HepG2 (cell line): ENCODE measurements at regions not wholly inside any gene's neighbourhood (a gene's known extent, or its start where the extent isn't known, plus 50 kb on each side); places are given as distances from the start of the nearest gene placed in this dataset.

ENCODE experiments used
- ATAC-seq: fragments of 200-7000 bp; cut with Tn5 transposase; 3 replicates; pipeline ENCODE4 v1.9.1; 2020; ENCODE audit warnings: mild to moderate bottlenecking, moderate library complexity
- BruUV-seq: library from RNA; stranded (reverse); fragments of 400-500 nt; replicated peaks from 2 replicates; lab custom pipeline; 2021; lab: Mats Ljungman, UMichigan
- CTCF ChIA-PET: fragments of 300-600 bp; formaldehyde crosslinking; extraction: SDS; loops from one replicate; lab custom pipeline; 2021; ENCODE audit warnings: low total read pairs, inconsistent platforms, low intra/inter-chr PET ratio; lab: Yijun Ruan, JAX
- POLR2A ChIA-PET: fragments of 350-600 bp; sonication (Branson Sonifier 250); formaldehyde crosslinking; loops from one replicate; lab custom pipeline; 2020; ENCODE audit warnings: antibody characterized with exemption, inconsistent platforms; lab: Yijun Ruan, JAX
- DNase-seq: peaks from one replicate; pipeline ENCODE4 v3.0.0-alpha.2; 2015; ENCODE audit warnings: low spot score
- FAIRE-seq: peaks from 3 replicates; lab custom pipeline; 2011; peaks lifted over from hg19 to GRCh38; lab: Jason Lieb, UNC
- H2AFZ ChIP-seq: one replicate; pipeline ENCODE4 v1.6.1; 2011; ENCODE audit warnings: low read length, inconsistent platforms
- H3K27ac ChIP-seq: fragments of 300-600 bp; 3 replicates; pipeline ENCODE4 v1.8.0; 2011; ENCODE audit warnings: mixed run types, mild to moderate bottlenecking, mixed read lengths, low read length, inconsistent platforms; ENCODE audit not compliant: insufficient read depth; ENCODE audit errors: extremely low read length
- H3K27me3 ChIP-seq, 2 experiments: fragments of 200-600 bp in 1 of 2; 2 replicates in 1 of 2; 3 replicates in 1 of 2; pipeline versions ENCODE4 v1.6.0 to v1.8.0; 2011; ENCODE audit warnings: low read length in 2 of 2, mild to moderate bottlenecking in 2 of 2, moderate library complexity in 2 of 2, inconsistent platforms in 1 of 2; ENCODE audit not compliant: insufficient read depth in 2 of 2, control insufficient read depth in 1 of 2
- H3K36me3 ChIP-seq, 2 experiments: fragments of 200-600 bp in 1 of 2; replicated peaks in 1 of 2; 2 replicates in 1 of 2; 3 replicates in 1 of 2; pipeline versions ENCODE4 v1.5.1 to v1.8.0; 2011; ENCODE audit warnings: low read length in 2 of 2, inconsistent platforms in 1 of 2; ENCODE audit not compliant: insufficient read depth in 2 of 2, control insufficient read depth in 1 of 2
- H3K4me1 ChIP-seq: 2 replicates; pipeline ENCODE4 v1.5.1; 2012; ENCODE audit warnings: low read length, inconsistent platforms; ENCODE audit not compliant: insufficient read depth
- H3K4me2 ChIP-seq: 2 replicates; pipeline ENCODE4 v1.6.0; 2011; ENCODE audit warnings: low read depth, low read length, inconsistent platforms
- H3K4me3 ChIP-seq, 3 experiments: fragments of 200-600 bp in 1 of 3; sonication (generic), shearing (Covaris generic) in 1 of 3; replicated peaks in 1 of 3; 2 replicates each; pipeline ENCODE4 v1.5.1; 2011 to 2016; ENCODE audit warnings: low read length in 3 of 3, inconsistent platforms in 2 of 3, low read depth in 2 of 3, mild to moderate bottlenecking in 2 of 3, control low read depth in 1 of 3, mixed read lengths in 1 of 3; ENCODE audit not compliant: insufficient read depth in 1 of 3
- H3K79me2 ChIP-seq: one replicate; pipeline ENCODE4 v1.6.1; 2011; ENCODE audit warnings: low read length, inconsistent platforms; ENCODE audit not compliant: insufficient read depth
- H3K9ac ChIP-seq: 2 replicates; pipeline ENCODE4 v1.6.0; 2011; ENCODE audit warnings: mild to moderate bottlenecking, low read depth, low read length, inconsistent platforms; ENCODE audit not compliant: insufficient read depth
- H3K9me3 ChIP-seq: 2 replicates; pipeline ENCODE4 v1.5.1; 2012; ENCODE audit warnings: mild to moderate bottlenecking, low read length
- H4K20me1 ChIP-seq: 2 replicates; pipeline ENCODE4 v1.6.0; 2011; ENCODE audit warnings: inconsistent platforms, mild to moderate bottlenecking, low read length, moderate library complexity; ENCODE audit not compliant: insufficient read depth
- CREBL2 ChIP-seq: sonication (generic); formaldehyde crosslinking; IDR thresholded peaks from 2 replicates; pipeline ENCODE4 v1.8.1; 2023; ENCODE audit warnings: missing genetic modification reagents, mild to moderate bottlenecking, borderline replicate concordance
- SIN3A ChIP-seq: IDR thresholded peaks from 2 replicates; pipeline ENCODE4 v1.6.1; 2011; ENCODE audit warnings: low read depth, mild to moderate bottlenecking, control low read depth, low read length, borderline replicate concordance
- SKIL ChIP-seq: sonication (generic); formaldehyde crosslinking; IDR thresholded peaks from 2 replicates; pipeline ENCODE4 v1.8.0; 2022; ENCODE audit warnings: missing genetic modification reagents, mild to moderate bottlenecking, moderate library complexity, borderline replicate concordance
- SP140L ChIP-seq: sonication (generic); formaldehyde crosslinking; IDR thresholded peaks from 2 replicates; pipeline ENCODE4 v1.4.0; 2020; ENCODE audit warnings: missing genetic modification reagents, borderline replicate concordance
- SP2 ChIP-seq: sonication (generic); formaldehyde crosslinking; IDR thresholded peaks from 2 replicates; pipeline ENCODE4 v1.5.1; 2020; ENCODE audit warnings: mild to moderate bottlenecking, missing genetic modification reagents
- TFE3 ChIP-seq: IDR thresholded peaks from 2 replicates; pipeline ENCODE4 v1.6.1; 2016
- ZFP91 ChIP-seq: sonication (generic); formaldehyde crosslinking; IDR thresholded peaks from 2 replicates; pipeline ENCODE4 v1.9.0; 2022; ENCODE audit warnings: missing genetic modification reagents, mild to moderate bottlenecking, borderline replicate concordance
- ZNF24 ChIP-seq: fragments of 450-650 bp; IDR thresholded peaks from 2 replicates; pipeline ENCODE4 v1.6.1; 2017; ENCODE audit warnings: antibody characterized with exemption, mild to moderate bottlenecking
- WGBS: methylation state at CpG from one replicate; pipeline ENCODE4 v1.1.6; 2017; ENCODE audit warnings: low lambda C conversion rate; 5-methylcytosine and 5-hydroxymethylcytosine counted together
- in situ Hi-C: cut with HindIII; loops from 2 replicates; pipeline ENCODE4 v1.10.0; 2017; ENCODE audit warnings: low pct_unique_long_range_greater_than_20kb; ENCODE audit not compliant: extremely low pct_ligation_motif_present
- intact Hi-C: fragments of 100-400 bp; cut with micrococcal nuclease; formaldehyde crosslinking; loops from one replicate; pipeline ENCODE4 v1.10.0; 2022; ENCODE audit not compliant: unreplicated experiment

GRCh38 chr2:126778561-126779501, 119.9 kb upstream of the TEX51 start:
- Histone ChIP-seq H3K4me3 (no peak overlapping the region), H2AFZ (no peak overlapping the region), H3K27me3 (peaks cover 8 to 70% of the 10 kb centered on the region in 2 experiments), H4K20me1 (no peaks in the 10 kb centered on the region), H3K79me2 (no peaks in the 10 kb centered on the region), H3K27ac (no peak overlapping the region), H3K4me1 (peaks cover 8% of the 10 kb centered on the region), H3K4me2 (no peak overlapping the region), H3K36me3 (no peaks in the 10 kb centered on the region), H3K9me3 (no peaks in the 10 kb centered on the region), H3K9ac (no peak overlapping the region)
- ChIA-PET CTCF (interaction anchor here (3.4 kb wide), 1 partner anchor 250 kb away, joined by 21 read pairs; no protein-coding TSS in a partner anchor), POLR2A (no interaction called here)
- ATAC-seq: no peak
- BruUV-seq: no TSS peak
- TF ChIP-seq SP2 (CRISPR knock-in tag) (no peak), ZFP91 (CRISPR knock-in tag) (no peak), SIN3A (no peak), ZNF24 (no peak), TFE3 (CRISPR knock-in tag) (no peak), CREBL2 (CRISPR knock-in tag) (no peak), SKIL (CRISPR knock-in tag) (no peak), SP140L (CRISPR knock-in tag) (no peak)
- no peak for FAIRE-seq
- in situ Hi-C loops: loop anchor here (5.0 to 25.0 kb wide), 3 partner anchors 252 to 1967 kb away; no protein-coding TSS in a partner anchor
- intact Hi-C loops: no loop called here
- no peak for DNase-seq
- WGBS: 10% methylated on average over 12 of the region's 14 CpGs
